Esophagus squamous epithelium (tissue), 5 donors: ENCODE measurements at regions not wholly inside any gene's neighbourhood (a gene's known extent, or its start where the extent isn't known, plus 50 kb on each side); places are given as distances from the start of the nearest gene placed in this dataset.

Experiments
- DNase-seq: peaks from one replicate; lab custom pipeline; 2025; lab: John Stamatoyannopoulos, UW
- H3K27ac ChIP-seq, 4 donors: fragments of 200-600 bp; sonication (generic); one replicate each; pipeline ENCODE4 v1.5.1; 2016 to 2019; ENCODE audit warnings: mild to moderate bottlenecking in 1 of 4
- H3K27me3 ChIP-seq, 4 donors: fragments of 200-600 bp; sonication (generic); 1 replicate in 3 of 4; 2 replicates in 1 of 4; pipeline versions ENCODE4 v1.5.1 to v1.6.0; 2017 to 2021; ENCODE audit warnings: antibody characterized with exemption in 1 of 4
- H3K36me3 ChIP-seq, 3 donors: fragments of 200-600 bp; sonication (generic); one replicate each; pipeline ENCODE4 v1.5.1; 2016 to 2019
- H3K4me1 ChIP-seq, 3 donors: fragments of 200-600 bp; sonication (generic); one replicate each; pipeline ENCODE4 v1.5.1; 2017 to 2019
- H3K4me3 ChIP-seq, 4 donors: fragments of 200-600 bp; sonication (generic); 1 replicate in 3 of 4; 2 replicates in 1 of 4; pipeline ENCODE4 v1.5.1; 2016 to 2019; ENCODE audit warnings: mild to moderate bottlenecking in 2 of 4, moderate library complexity in 1 of 4
- H3K9me3 ChIP-seq, 3 donors: fragments of 200-600 bp; sonication (generic); one replicate each; pipeline ENCODE4 v1.5.1; 2016 to 2019
- CTCF ChIP-seq, 6 experiments: fragments of 450-650 bp in 4 of 6; fragments of 200-600 bp in 2 of 6; sonication (generic) in 2 of 6; IDR thresholded peaks; one replicate each; pipeline ENCODE4 v1.5.1; 2016 to 2019; ENCODE audit warnings: antibody characterized with exemption in 6 of 6, mild to moderate bottlenecking in 4 of 6, moderate library complexity in 4 of 6
- POLR2A ChIP-seq, 4 donors: fragments of 450-650 bp; IDR thresholded peaks; one replicate each; pipeline ENCODE4 v1.6.1; 2017; ENCODE audit warnings: antibody characterized with exemption in 4 of 4, mild to moderate bottlenecking in 4 of 4, moderate library complexity in 3 of 4
- WGBS, 2 donors: methylation state at CpG; one replicate each; pipeline ENCODE4 v1.1.5; 2018; 5-methylcytosine and 5-hydroxymethylcytosine counted together
- intact Hi-C: fragments of 100-400 bp; cut with DNase I; formaldehyde crosslinking; loops from one replicate; pipeline ENCODE4 v1.15.0; 2022
- donor health status: DM: yes; HTN: yes; CAD: no.

DNA sequence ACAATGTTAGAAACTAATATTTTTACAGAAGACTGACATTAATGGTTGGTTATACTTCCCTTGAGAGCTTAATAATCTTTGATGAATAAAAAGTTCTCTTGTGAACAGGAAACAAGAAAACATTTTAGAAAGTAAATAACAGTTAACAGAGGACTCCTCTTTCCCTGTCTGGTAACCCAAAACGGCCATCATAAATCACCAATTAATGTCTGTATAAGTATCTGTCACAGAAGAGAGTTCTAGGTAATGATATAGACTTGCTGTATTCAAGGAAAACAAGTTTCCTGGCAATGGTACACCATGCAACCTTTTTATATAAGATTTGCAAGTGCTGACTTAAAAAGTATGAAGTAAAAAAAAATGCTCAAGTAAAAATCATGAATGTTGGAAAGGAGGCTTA, 426.7 kb downstream of the SOX2 start:
- Histone ChIP-seq H3K27ac (no peak overlapping the region), H3K36me3 (no peaks in the 10 kb centered on the region), H3K4me1 (peaks cover 0 to 16% (median 0%) of the 10 kb centered on the region in 3 donors), H3K9me3 (no peaks in the 10 kb centered on the region), H3K27me3 (no peaks in the 10 kb centered on the region), H3K4me3 (no peak overlapping the region)
- DNase-seq = no peak
- 48 to 54% methylated on average over 1 of the region's 1 CpG for WGBS, 2 donors
- intact Hi-C loops = no loop called here
- TF ChIP-seq POLR2A (IDR thresholded peaks at IDR 0.05) (no peak), CTCF (IDR thresholded peaks at IDR 0.05) (no peak)

DNA sequence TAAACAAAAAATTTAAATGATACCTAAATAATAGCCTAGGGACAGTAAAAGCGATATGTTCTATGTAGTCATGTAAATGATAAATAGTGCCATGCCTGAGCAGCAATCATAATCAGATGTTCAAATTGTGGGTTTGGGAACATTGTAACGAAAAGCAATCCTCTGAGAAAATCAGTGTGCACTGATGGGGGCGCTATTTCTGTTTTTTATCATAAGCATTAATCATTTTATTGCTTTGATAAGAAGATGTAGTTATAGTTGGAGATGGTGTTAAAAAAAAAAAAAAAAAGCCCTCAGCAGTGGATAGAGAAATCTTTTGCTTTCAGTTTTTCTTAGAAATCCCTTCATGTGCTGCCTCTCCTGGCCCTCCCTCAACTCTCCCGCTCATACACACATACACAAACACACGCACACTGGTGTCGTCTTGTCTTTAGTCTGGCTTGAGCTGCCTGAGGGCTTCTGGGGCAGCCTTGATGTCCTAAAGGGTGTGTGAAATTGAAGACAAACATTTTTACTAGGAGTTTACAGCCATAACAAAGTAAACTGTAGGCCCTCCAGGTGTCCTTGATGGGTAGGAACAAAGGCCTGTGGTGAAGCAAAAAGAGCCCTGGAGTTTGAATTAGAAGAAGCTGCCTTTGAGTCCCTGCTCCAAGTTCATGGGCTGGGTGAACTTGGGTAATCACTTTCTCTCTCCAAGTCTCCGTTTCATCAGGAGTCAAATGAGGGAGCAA, 428.1 kb downstream of the SOX2 start:
- no peak for DNase-seq
- peaks cover 0 to 4% (median 0%) of the 10 kb centered on the region in 3 donors for H3K4me1 ChIP-seq
- no peaks in the 10 kb centered on the region for H3K9me3 ChIP-seq
- no peak overlapping the region for H3K27ac ChIP-seq
- TF ChIP-seq POLR2A (IDR thresholded peaks at IDR 0.05) = no peak
- TF ChIP-seq CTCF (IDR thresholded peaks at IDR 0.05) = no peak
- no peak overlapping the region for H3K4me3 ChIP-seq
- no peaks in the 10 kb centered on the region for H3K27me3 ChIP-seq
- intact Hi-C loops = no loop called here
- no peaks in the 10 kb centered on the region for H3K36me3 ChIP-seq
- WGBS, 2 donors = 73% methylated on average over 7 of the region's 7 CpGs

DNA sequence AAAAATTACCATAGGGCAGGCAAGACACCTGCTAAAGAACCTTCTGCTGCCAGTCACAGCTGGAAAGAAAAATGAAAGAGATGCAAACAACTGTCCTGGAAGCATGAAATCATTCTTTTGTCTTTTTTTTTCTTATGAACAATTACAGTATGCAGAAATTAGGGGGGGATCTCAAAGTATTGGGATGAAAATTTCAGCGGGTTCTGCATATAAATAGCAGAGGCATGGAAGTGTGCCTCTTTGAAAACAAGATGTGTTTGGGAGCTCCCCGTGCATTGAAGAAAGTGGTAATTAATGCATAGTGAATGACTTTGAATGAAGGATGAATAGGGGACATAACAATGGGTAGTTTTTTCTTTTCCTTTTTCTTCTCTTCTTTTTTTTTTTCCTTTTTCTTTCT, 431.2 kb downstream of the SOX2 start:
- no peak for DNase-seq
- WGBS, 2 donors = 39 to 57% methylated on average over 2 of the region's 2 CpGs
- Histone ChIP-seq H3K36me3 (no peaks in the 10 kb centered on the region), H3K27ac (no peak overlapping the region), H3K9me3 (no peaks in the 10 kb centered on the region), H3K27me3 (no peaks in the 10 kb centered on the region), H3K4me1 (no peaks in the 10 kb centered on the region), H3K4me3 (no peak overlapping the region)
- TF ChIP-seq POLR2A (IDR thresholded peaks at IDR 0.05) (no peak), CTCF (IDR thresholded peaks at IDR 0.05) (no peak)
- intact Hi-C loops = no loop called here

- TF ChIP-seq POLR2A (IDR thresholded peaks at IDR 0.05) (no peak), CTCF (IDR thresholded peaks at IDR 0.05) (no peak)
- no peak for DNase-seq
- Histone ChIP-seq H3K27me3 (no peaks in the 10 kb centered on the region), H3K27ac (no peak overlapping the region), H3K4me3 (no peak overlapping the region), H3K4me1 (no peaks in the 10 kb centered on the region), H3K36me3 (no peaks in the 10 kb centered on the region), H3K9me3 (no peaks in the 10 kb centered on the region)
- intact Hi-C loops = no loop called here
- 70 to 74% methylated on average over 2 of the region's 2 CpGs for WGBS, 2 donors
These were observed 432.2 kb downstream of the SOX2 start for GRCh38 chr3:182143903-182144302.

- DNase-seq = no peak
- no peaks in the 10 kb centered on the region for H3K36me3 ChIP-seq
- H3K4me1 ChIP-seq = no peaks in the 10 kb centered on the region
- no peak overlapping the region for H3K4me3 ChIP-seq
- peaks cover 0 to 11% (median 0%) of the 10 kb centered on the region in 3 donors for H3K9me3 ChIP-seq
- WGBS, 2 donors = 71 to 78% methylated on average over 3 of the region's 3 CpGs
- no peaks in the 10 kb centered on the region for H3K27me3 ChIP-seq
- H3K27ac ChIP-seq = no peak overlapping the region
- TF ChIP-seq CTCF (IDR thresholded peaks at IDR 0.05) = no peak
- no peak for TF ChIP-seq POLR2A (IDR thresholded peaks at IDR 0.05)
- intact Hi-C loops = no loop called here
These were observed 436.6 kb downstream of the SOX2 start for GRCh38 chr3:182148360-182148759.
